ENCODE measurements at regions not wholly inside any gene's neighbourhood (a gene's known extent, or its start where the extent isn't known, plus 50 kb on each side); places are given as distances from the start of the nearest gene placed in this dataset.

GRCh38 chr5:72694856-72695255 is 121.6 kb upstream of the TNPO1 start:
- no peaks in the 10 kb centered on the region for H3K27me3 ChIP-seq (ENCODE audit: insufficient read depth, low read depth)
- H3K36me3 ChIP-seq (ENCODE audit: insufficient read depth), result no peaks in the 10 kb centered on the region
- TF ChIP-seq CTCF (conservative IDR thresholded peaks at IDR 0.05; ENCODE audit: low read depth, low read length), result no peak
- no peak overlapping the region for H3K4me3 ChIP-seq (IDR thresholded peaks at IDR 0.05; ENCODE audit: insufficient read depth, low read depth, low read length)
- no peak overlapping the region for H3K4me2 ChIP-seq
- no peaks in the 10 kb centered on the region for H3K4me1 ChIP-seq (ENCODE audit: low read depth, poor library complexity, severe bottlenecking)
- no peaks in the 10 kb centered on the region for H3K79me2 ChIP-seq (ENCODE audit: insufficient read depth, low read depth)
- H3K27ac ChIP-seq, result no peak overlapping the region
- H2AFZ ChIP-seq (ENCODE audit: low read depth), result no peak overlapping the region
- no peaks in the 10 kb centered on the region for H4K20me1 ChIP-seq (ENCODE audit: insufficient read depth)
- H3K9ac ChIP-seq, result no peak overlapping the region

DNA sequence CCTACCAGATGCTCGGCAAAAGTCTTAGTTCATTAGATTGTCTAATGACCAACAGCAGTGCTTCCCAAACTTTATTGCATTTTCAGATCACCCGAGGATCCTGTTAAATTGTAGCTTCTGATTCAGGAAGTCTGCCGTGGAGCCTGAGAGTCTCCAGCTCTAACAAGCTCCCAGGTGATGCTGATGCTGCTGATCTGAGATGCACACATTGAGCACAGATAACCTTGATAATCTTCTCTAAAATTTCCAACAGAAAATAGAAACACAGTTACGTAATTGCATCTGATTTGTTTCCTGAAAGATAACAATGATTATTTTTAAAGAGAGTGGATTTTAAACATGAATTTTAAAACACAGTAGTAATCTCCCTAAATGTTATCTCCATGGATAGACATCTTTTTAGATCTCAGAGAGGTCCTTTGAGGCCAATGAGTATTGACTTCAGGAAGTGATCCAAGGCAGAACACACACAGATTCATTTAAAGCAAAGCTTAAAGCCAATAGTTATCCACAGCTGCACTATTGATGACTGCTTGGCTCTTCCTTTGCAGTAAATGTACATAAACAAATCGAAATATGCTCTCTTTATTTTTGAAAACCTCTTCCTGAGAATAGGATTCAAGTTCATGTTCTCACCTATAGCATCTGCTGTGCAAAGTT is 122.8 kb upstream of the TNPO1 start:
- Histone ChIP-seq H3K4me3 (IDR thresholded peaks at IDR 0.05; ENCODE audit: insufficient read depth, low read depth, low read length) (no peak overlapping the region), H3K4me1 (ENCODE audit: low read depth, poor library complexity, severe bottlenecking) (no peaks in the 10 kb centered on the region), H3K27me3 (ENCODE audit: insufficient read depth, low read depth) (no peaks in the 10 kb centered on the region), H3K27ac (no peak overlapping the region), H3K4me2 (no peak overlapping the region), H3K9ac (no peak overlapping the region), H3K79me2 (ENCODE audit: insufficient read depth, low read depth) (no peaks in the 10 kb centered on the region), H4K20me1 (ENCODE audit: insufficient read depth) (no peaks in the 10 kb centered on the region), H2AFZ (ENCODE audit: low read depth) (no peak overlapping the region), H3K36me3 (ENCODE audit: insufficient read depth) (no peaks in the 10 kb centered on the region)
- no peak for TF ChIP-seq CTCF (conservative IDR thresholded peaks at IDR 0.05; ENCODE audit: low read depth, low read length)

DNA sequence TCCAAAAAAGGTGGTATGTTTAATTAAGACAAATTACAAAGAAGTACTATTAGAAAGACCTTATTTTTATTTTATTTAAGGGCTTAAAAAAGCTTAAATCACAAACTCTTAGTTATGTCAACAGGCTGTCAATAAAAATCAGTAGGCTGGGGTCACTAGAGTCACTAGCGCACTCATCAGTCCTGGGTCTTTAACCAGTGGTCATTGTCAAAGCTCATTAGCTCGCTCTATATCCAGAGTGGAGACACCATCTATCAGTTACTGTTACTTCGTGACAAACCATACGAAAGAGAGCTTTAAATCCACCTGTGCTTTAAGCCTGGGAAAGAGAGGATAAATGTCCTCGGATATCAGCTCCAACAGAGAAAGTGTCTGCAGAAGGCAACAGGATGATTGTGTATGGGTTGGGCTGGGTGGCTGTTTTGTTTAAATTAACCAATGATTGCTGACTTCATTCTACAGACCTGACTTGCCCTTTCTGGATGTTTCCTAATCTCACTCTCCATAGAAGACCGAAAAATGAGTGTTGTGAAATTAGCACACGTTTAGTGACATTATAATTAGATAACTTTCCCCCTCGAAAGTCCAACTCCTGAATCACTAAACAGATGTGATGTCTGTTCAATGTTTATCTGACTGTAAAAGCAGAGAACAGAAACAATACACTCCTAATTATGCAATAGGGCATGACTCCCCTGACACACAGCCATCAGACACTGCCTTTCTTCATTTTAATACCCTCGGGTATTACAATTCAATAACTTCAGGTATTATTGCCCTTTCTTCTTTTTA is 123.6 kb upstream of the TNPO1 start:
- no peaks in the 10 kb centered on the region for H3K36me3 ChIP-seq (ENCODE audit: insufficient read depth)
- no peak overlapping the region for H3K4me2 ChIP-seq
- no peak overlapping the region for H3K27ac ChIP-seq
- no peak overlapping the region for H3K9ac ChIP-seq
- H4K20me1 ChIP-seq (ENCODE audit: insufficient read depth), result no peaks in the 10 kb centered on the region
- no peaks in the 10 kb centered on the region for H3K27me3 ChIP-seq (ENCODE audit: insufficient read depth, low read depth)
- H3K79me2 ChIP-seq (ENCODE audit: insufficient read depth, low read depth), result no peaks in the 10 kb centered on the region
- TF ChIP-seq CTCF (conservative IDR thresholded peaks at IDR 0.05; ENCODE audit: low read depth, low read length), result no peak
- H3K4me1 ChIP-seq (ENCODE audit: low read depth, poor library complexity, severe bottlenecking), result no peaks in the 10 kb centered on the region
- H3K4me3 ChIP-seq (IDR thresholded peaks at IDR 0.05; ENCODE audit: insufficient read depth, low read depth, low read length), result no peak overlapping the region
- H2AFZ ChIP-seq (ENCODE audit: low read depth), result no peak overlapping the region

DNA sequence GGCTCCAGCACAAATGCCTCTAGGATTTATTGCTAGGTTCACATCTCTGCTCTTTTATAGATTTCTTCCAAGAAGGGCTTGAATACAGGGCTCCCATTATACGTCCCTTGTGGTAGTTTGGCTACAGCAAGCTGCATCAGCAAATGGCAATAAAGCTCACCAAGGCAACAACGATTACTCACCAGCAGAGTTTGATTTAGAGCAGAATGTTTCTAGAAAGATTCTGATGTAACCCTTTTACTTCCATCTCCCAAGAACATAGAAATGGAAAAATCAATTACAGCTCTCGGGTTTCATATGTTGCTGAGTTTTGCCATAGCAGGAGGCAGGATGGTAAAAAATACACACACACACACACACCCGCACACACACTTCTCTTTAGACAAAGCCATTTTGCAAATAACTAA is 124.2 kb upstream of the TNPO1 start:
- no peaks in the 10 kb centered on the region for H3K36me3 ChIP-seq (ENCODE audit: insufficient read depth)

More for the DNA sequence above, 124.2 kb upstream of the TNPO1 start:
- no peaks in the 10 kb centered on the region for H4K20me1 ChIP-seq (ENCODE audit: insufficient read depth)
- H3K4me2 ChIP-seq, result no peak overlapping the region
- no peak overlapping the region for H2AFZ ChIP-seq (ENCODE audit: low read depth)
- H3K4me1 ChIP-seq (ENCODE audit: low read depth, poor library complexity, severe bottlenecking), result no peaks in the 10 kb centered on the region
- no peaks in the 10 kb centered on the region for H3K27me3 ChIP-seq (ENCODE audit: insufficient read depth, low read depth)
- H3K9ac ChIP-seq, result no peak overlapping the region
- no peak for TF ChIP-seq CTCF (conservative IDR thresholded peaks at IDR 0.05; ENCODE audit: low read depth, low read length)
- H3K79me2 ChIP-seq (ENCODE audit: insufficient read depth, low read depth), result no peaks in the 10 kb centered on the region
- H3K27ac ChIP-seq, result no peak overlapping the region
- no peak overlapping the region for H3K4me3 ChIP-seq (IDR thresholded peaks at IDR 0.05; ENCODE audit: insufficient read depth, low read depth, low read length)
